ENCODE measurements at regions not wholly inside any gene's neighbourhood (a gene's known extent, or its start where the extent isn't known, plus 50 kb on each side); places are given as distances from the start of the nearest gene placed in this dataset.

GRCh38 chr1:219744652-219745469, 132.0 kb upstream of the ZC3H11B start:
- TF ChIP-seq POLR2AphosphoS5 (IDR thresholded peaks at IDR 0.05; ENCODE audit: low read depth, low read length) (no peak), POU2F2 (IDR thresholded peaks at IDR 0.05; ENCODE audit: low read depth, low read length) (no peak), TAF1 (IDR thresholded peaks at IDR 0.05; ENCODE audit: low read depth, low read length) (no peak), PAX5 (IDR thresholded peaks at IDR 0.05; ENCODE audit: insufficient read depth, low read length, severe bottlenecking) (no peak), SPI1 (IDR thresholded peaks at IDR 0.05; ENCODE audit: low read depth, low read length) (no peak), POLR2A (IDR thresholded peaks at IDR 0.05; ENCODE audit: low read depth, low read length) (no peak)
- FAIRE-seq (no peak), DNase-seq (ENCODE audit: insufficient read length, low spot score) (no peak)

- no peak for TF ChIP-seq PAX5 (IDR thresholded peaks at IDR 0.05; ENCODE audit: insufficient read depth, low read length, severe bottlenecking)
- no peak for TF ChIP-seq POLR2A (IDR thresholded peaks at IDR 0.05; ENCODE audit: low read depth, low read length)
- DNase-seq (ENCODE audit: insufficient read length, low spot score) (no peak), FAIRE-seq (no peak)
Observed at GRCh38 chr1:219741011-219741970, 128.4 kb upstream of the ZC3H11B start.

- DNase-seq (ENCODE audit: insufficient read length, low spot score) = no peak
- no peak for TF ChIP-seq POLR2AphosphoS5 (IDR thresholded peaks at IDR 0.05; ENCODE audit: low read depth, low read length)
- no peak for TF ChIP-seq SPI1 (IDR thresholded peaks at IDR 0.05; ENCODE audit: low read depth, low read length)
- no peak for FAIRE-seq
Observed at GRCh38 chr1:219733511-219734174, 120.7 kb upstream of the ZC3H11B start.

- TF ChIP-seq SPI1 (IDR thresholded peaks at IDR 0.05; ENCODE audit: low read depth, low read length) (no peak), PAX5 (IDR thresholded peaks at IDR 0.05; ENCODE audit: insufficient read depth, low read length, severe bottlenecking) (no peak), POLR2A (IDR thresholded peaks at IDR 0.05; ENCODE audit: low read depth, low read length) (no peak), POLR2AphosphoS5 (IDR thresholded peaks at IDR 0.05; ENCODE audit: low read depth, low read length) (no peak), POU2F2 (IDR thresholded peaks at IDR 0.05; ENCODE audit: low read depth, low read length) (no peak), TAF1 (IDR thresholded peaks at IDR 0.05; ENCODE audit: low read depth, low read length) (no peak)
- DNase-seq (ENCODE audit: insufficient read length, low spot score) (no peak), FAIRE-seq (no peak)
Observed at GRCh38 chr1:219732814-219733491, 120.0 kb upstream of the ZC3H11B start.

GRCh38 chr1:219731771-219732170, 118.9 kb upstream of the ZC3H11B start:
- no peak for FAIRE-seq
- no peak for DNase-seq (ENCODE audit: insufficient read length, low spot score)
- TF ChIP-seq POLR2AphosphoS5 (IDR thresholded peaks at IDR 0.05; ENCODE audit: low read depth, low read length) = no peak
- TF ChIP-seq POLR2A (IDR thresholded peaks at IDR 0.05; ENCODE audit: low read depth, low read length) = no peak
- TF ChIP-seq POU2F2 (IDR thresholded peaks at IDR 0.05; ENCODE audit: low read depth, low read length) = no peak
- TF ChIP-seq TAF1 (IDR thresholded peaks at IDR 0.05; ENCODE audit: low read depth, low read length) = no peak
- no peak for TF ChIP-seq SPI1 (IDR thresholded peaks at IDR 0.05; ENCODE audit: low read depth, low read length)
- TF ChIP-seq PAX5 (IDR thresholded peaks at IDR 0.05; ENCODE audit: insufficient read depth, low read length, severe bottlenecking) = no peak

- DNase-seq (ENCODE audit: insufficient read length, low spot score) (no peak), FAIRE-seq (no peak)
- TF ChIP-seq POLR2AphosphoS5 (IDR thresholded peaks at IDR 0.05; ENCODE audit: low read depth, low read length) (no peak), POU2F2 (IDR thresholded peaks at IDR 0.05; ENCODE audit: low read depth, low read length) (no peak), TAF1 (IDR thresholded peaks at IDR 0.05; ENCODE audit: low read depth, low read length) (no peak), PAX5 (IDR thresholded peaks at IDR 0.05; ENCODE audit: insufficient read depth, low read length, severe bottlenecking) (no peak), SPI1 (IDR thresholded peaks at IDR 0.05; ENCODE audit: low read depth, low read length) (no peak), POLR2A (IDR thresholded peaks at IDR 0.05; ENCODE audit: low read depth, low read length) (no peak)
Observed at GRCh38 chr1:219726480-219727272, 113.8 kb upstream of the ZC3H11B start.

GRCh38 chr1:219724440-219724839, 111.5 kb upstream of the ZC3H11B start:
- no peak for TF ChIP-seq TAF1 (IDR thresholded peaks at IDR 0.05; ENCODE audit: low read depth, low read length)
- TF ChIP-seq POLR2A (IDR thresholded peaks at IDR 0.05; ENCODE audit: low read depth, low read length) = no peak
- TF ChIP-seq POLR2AphosphoS5 (IDR thresholded peaks at IDR 0.05; ENCODE audit: low read depth, low read length) = no peak
- TF ChIP-seq POU2F2 (IDR thresholded peaks at IDR 0.05; ENCODE audit: low read depth, low read length) = no peak
- no peak for TF ChIP-seq SPI1 (IDR thresholded peaks at IDR 0.05; ENCODE audit: low read depth, low read length)
- TF ChIP-seq PAX5 (IDR thresholded peaks at IDR 0.05; ENCODE audit: insufficient read depth, low read length, severe bottlenecking) = no peak
- no peak for DNase-seq (ENCODE audit: insufficient read length, low spot score)
- no peak for FAIRE-seq

GRCh38 chr1:219717536-219717935, 104.6 kb upstream of the ZC3H11B start:
- DNase-seq (ENCODE audit: insufficient read length, low spot score) (no peak), FAIRE-seq (no peak)
- no peak for TF ChIP-seq POU2F2 (IDR thresholded peaks at IDR 0.05; ENCODE audit: low read depth, low read length)
- no peak for TF ChIP-seq TAF1 (IDR thresholded peaks at IDR 0.05; ENCODE audit: low read depth, low read length)
- no peak for TF ChIP-seq SPI1 (IDR thresholded peaks at IDR 0.05; ENCODE audit: low read depth, low read length)
- TF ChIP-seq POLR2AphosphoS5 (IDR thresholded peaks at IDR 0.05; ENCODE audit: low read depth, low read length) = no peak
- TF ChIP-seq POLR2A (IDR thresholded peaks at IDR 0.05; ENCODE audit: low read depth, low read length) = no peak
- TF ChIP-seq PAX5 (IDR thresholded peaks at IDR 0.05; ENCODE audit: insufficient read depth, low read length, severe bottlenecking) = no peak
